ENCODE measurements at regions not wholly inside any gene's neighbourhood (a gene's known extent, or its start where the extent isn't known, plus 50 kb on each side); places are given as distances from the start of the nearest gene placed in this dataset.

DNA sequence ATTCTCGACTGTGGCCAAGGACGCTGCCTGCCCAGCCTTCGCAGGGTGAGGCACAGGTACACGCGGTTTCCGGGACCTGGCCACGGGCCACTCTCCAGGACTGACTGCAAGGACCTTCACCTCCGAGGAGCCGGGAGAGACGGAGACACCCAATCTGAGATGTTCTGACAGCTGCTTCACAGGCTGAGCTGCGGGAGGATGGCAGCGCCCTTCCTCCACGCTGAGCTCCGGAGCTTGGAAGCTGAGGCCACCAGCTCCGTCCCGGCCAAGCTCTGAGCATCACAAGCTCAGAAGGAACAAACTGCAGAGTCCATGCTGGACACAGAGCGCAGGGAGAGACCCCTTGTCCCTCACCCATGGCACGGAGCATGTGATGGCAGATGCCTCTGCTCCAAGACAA is 71.1 kb upstream of the CTDP1 start:
- TF ChIP-seq, protein P1, sequence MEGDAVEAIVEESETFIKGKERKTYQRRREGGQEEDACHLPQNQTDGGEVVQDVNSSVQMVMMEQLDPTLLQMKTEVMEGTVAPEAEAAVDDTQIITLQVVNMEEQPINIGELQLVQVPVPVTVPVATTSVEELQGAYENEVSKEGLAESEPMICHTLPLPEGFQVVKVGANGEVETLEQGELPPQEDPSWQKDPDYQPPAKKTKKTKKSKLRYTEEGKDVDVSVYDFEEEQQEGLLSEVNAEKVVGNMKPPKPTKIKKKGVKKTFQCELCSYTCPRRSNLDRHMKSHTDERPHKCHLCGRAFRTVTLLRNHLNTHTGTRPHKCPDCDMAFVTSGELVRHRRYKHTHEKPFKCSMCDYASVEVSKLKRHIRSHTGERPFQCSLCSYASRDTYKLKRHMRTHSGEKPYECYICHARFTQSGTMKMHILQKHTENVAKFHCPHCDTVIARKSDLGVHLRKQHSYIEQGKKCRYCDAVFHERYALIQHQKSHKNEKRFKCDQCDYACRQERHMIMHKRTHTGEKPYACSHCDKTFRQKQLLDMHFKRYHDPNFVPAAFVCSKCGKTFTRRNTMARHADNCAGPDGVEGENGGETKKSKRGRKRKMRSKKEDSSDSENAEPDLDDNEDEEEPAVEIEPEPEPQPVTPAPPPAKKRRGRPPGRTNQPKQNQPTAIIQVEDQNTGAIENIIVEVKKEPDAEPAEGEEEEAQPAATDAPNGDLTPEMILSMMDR (IDR thresholded peaks at IDR 0.05): no peak
- no peak for TF ChIP-seq EZH2 (IDR thresholded peaks at IDR 0.05; ENCODE audit: borderline replicate concordance, insufficient read depth, low read depth, low read length, poor library complexity, severe bottlenecking)

Data from B cell (primary cell).